ENCODE measurements at regions not wholly inside any gene's neighbourhood (a gene's known extent, or its start where the extent isn't known, plus 50 kb on each side); places are given as distances from the start of the nearest gene placed in this dataset.

- H3K27ac Mint-ChIP-seq (ENCODE audit: unreplicated experiment) = no peak overlapping the region
- intact Hi-C loops (cut with micrococcal nuclease; ENCODE audit: unreplicated experiment) = no loop called here
- no peak for DNase-seq
- H3K4me3 Mint-ChIP-seq (ENCODE audit: low read depth, unreplicated experiment) = no peak overlapping the region
- BruUV-seq (replicated peaks) = no TSS peak
- no peak for TF ChIP-seq CTCF (IDR thresholded peaks at IDR 0.05; ENCODE audit: unreplicated experiment)
- no peaks in the 10 kb centered on the region for H3K4me1 Mint-ChIP-seq (ENCODE audit: low read depth, unreplicated experiment)
- no peaks in the 10 kb centered on the region for H3K36me3 Mint-ChIP-seq (ENCODE audit: insufficient read depth, unreplicated experiment)
- CTCF ChIA-PET = no interaction called here
- H3K27me3 Mint-ChIP-seq (ENCODE audit: unreplicated experiment) = no peaks in the 10 kb centered on the region
- H3K9me3 Mint-ChIP-seq (ENCODE audit: low read depth, unreplicated experiment) = peaks cover 4% of the 10 kb centered on the region
Observed at GRCh38 chr5:4424895-4425294, 715.2 kb upstream of the ADAMTS16 start.

- DNase-seq = no peak
- CTCF ChIA-PET = no interaction called here
- no peaks in the 10 kb centered on the region for H3K36me3 Mint-ChIP-seq (ENCODE audit: insufficient read depth, unreplicated experiment)
- no TSS peak for BruUV-seq (replicated peaks)
- H3K4me1 Mint-ChIP-seq (ENCODE audit: low read depth, unreplicated experiment) = no peaks in the 10 kb centered on the region
- H3K27me3 Mint-ChIP-seq (ENCODE audit: unreplicated experiment) = no peaks in the 10 kb centered on the region
- TF ChIP-seq CTCF (IDR thresholded peaks at IDR 0.05; ENCODE audit: unreplicated experiment) = no peak
- no peak overlapping the region for H3K27ac Mint-ChIP-seq (ENCODE audit: unreplicated experiment)
- intact Hi-C loops (cut with micrococcal nuclease; ENCODE audit: unreplicated experiment) = no loop called here
- H3K9me3 Mint-ChIP-seq (ENCODE audit: low read depth, unreplicated experiment) = peaks cover 24% of the 10 kb centered on the region
- H3K4me3 Mint-ChIP-seq (ENCODE audit: low read depth, unreplicated experiment) = no peak overlapping the region
Observed at GRCh38 chr5:4440536-4440935, 699.6 kb upstream of the ADAMTS16 start.

- Mint-ChIP-seq H3K4me1 (ENCODE audit: low read depth, unreplicated experiment) (no peaks in the 10 kb centered on the region), H3K4me3 (ENCODE audit: low read depth, unreplicated experiment) (no peak overlapping the region), H3K27me3 (ENCODE audit: unreplicated experiment) (no peaks in the 10 kb centered on the region), H3K9me3 (ENCODE audit: low read depth, unreplicated experiment) (peaks cover 23% of the 10 kb centered on the region), H3K27ac (ENCODE audit: unreplicated experiment) (no peak overlapping the region), H3K36me3 (ENCODE audit: insufficient read depth, unreplicated experiment) (no peaks in the 10 kb centered on the region)
- TF ChIP-seq CTCF (IDR thresholded peaks at IDR 0.05; ENCODE audit: unreplicated experiment) = no peak
- BruUV-seq (replicated peaks) = no TSS peak
- intact Hi-C loops (cut with micrococcal nuclease; ENCODE audit: unreplicated experiment) = no loop called here
- DNase-seq = no peak
- CTCF ChIA-PET = no interaction called here
Observed at GRCh38 chr5:4442221-4442620, 697.9 kb upstream of the ADAMTS16 start.

- Mint-ChIP-seq H3K9me3 (ENCODE audit: low read depth, unreplicated experiment) (peaks cover 15% of the 10 kb centered on the region), H3K4me1 (ENCODE audit: low read depth, unreplicated experiment) (no peaks in the 10 kb centered on the region), H3K36me3 (ENCODE audit: insufficient read depth, unreplicated experiment) (no peaks in the 10 kb centered on the region), H3K27me3 (ENCODE audit: unreplicated experiment) (no peaks in the 10 kb centered on the region), H3K4me3 (ENCODE audit: low read depth, unreplicated experiment) (no peak overlapping the region), H3K27ac (ENCODE audit: unreplicated experiment) (no peak overlapping the region)
- intact Hi-C loops (cut with micrococcal nuclease; ENCODE audit: unreplicated experiment) = no loop called here
- no peak for DNase-seq
- CTCF ChIA-PET = no interaction called here
- BruUV-seq (replicated peaks) = no TSS peak
- no peak for TF ChIP-seq CTCF (IDR thresholded peaks at IDR 0.05; ENCODE audit: unreplicated experiment)
Observed at GRCh38 chr5:4447657-4448056, 692.5 kb upstream of the ADAMTS16 start.

- CTCF ChIA-PET = no interaction called here
- H3K9me3 Mint-ChIP-seq (ENCODE audit: low read depth, unreplicated experiment) = peaks cover 3% of the 10 kb centered on the region
- no peak for TF ChIP-seq CTCF (IDR thresholded peaks at IDR 0.05; ENCODE audit: unreplicated experiment)
- no peaks in the 10 kb centered on the region for H3K27me3 Mint-ChIP-seq (ENCODE audit: unreplicated experiment)
- no TSS peak for BruUV-seq (replicated peaks)
- intact Hi-C loops (cut with micrococcal nuclease; ENCODE audit: unreplicated experiment) = no loop called here
- H3K27ac Mint-ChIP-seq (ENCODE audit: unreplicated experiment) = no peak overlapping the region
- no peaks in the 10 kb centered on the region for H3K4me1 Mint-ChIP-seq (ENCODE audit: low read depth, unreplicated experiment)
- DNase-seq = no peak
- H3K36me3 Mint-ChIP-seq (ENCODE audit: insufficient read depth, unreplicated experiment) = no peaks in the 10 kb centered on the region
- H3K4me3 Mint-ChIP-seq (ENCODE audit: low read depth, unreplicated experiment) = no peak overlapping the region
Observed at GRCh38 chr5:4453655-4454054, 686.5 kb upstream of the ADAMTS16 start.
